Activated effector memory CD4-positive, alpha-beta T cell treated with anti-CD3 and anti-CD28 coated beads, Interleukin-2, amount 50 U/mL, for 16 hours (primary cell): ENCODE measurements at regions not wholly inside any gene's neighbourhood (a gene's known extent, or its start where the extent isn't known, plus 50 kb on each side); places are given as distances from the start of the nearest gene placed in this dataset.

ENCODE experiments used
- DNase-seq: peaks from one replicate; pipeline ENCODE4 v3.0.0-alpha.2; 2020

- no peak for DNase-seq
Measured at GRCh38 chr13:108439556-108439955, 170.0 kb downstream of the TNFSF13B start.

- no peak for DNase-seq
Measured at GRCh38 chr13:108444448-108444847, 174.9 kb downstream of the TNFSF13B start.

GRCh38 chr13:108448891-108449290 lies 179.4 kb downstream of the TNFSF13B start:
- no peak for DNase-seq

GRCh38 chr13:108451121-108451520 lies 178.3 kb upstream of the MYO16 start:
- no peak for DNase-seq

- no peak for DNase-seq
Measured at GRCh38 chr13:108455320-108455719, 174.1 kb upstream of the MYO16 start.

- DNase-seq = no peak
Measured at GRCh38 chr13:108460043-108460442, 169.4 kb upstream of the MYO16 start.

- DNase-seq = no peak
Measured at GRCh38 chr13:108460746-108461145, 168.7 kb upstream of the MYO16 start.

- no peak for DNase-seq
Measured at GRCh38 chr13:108463340-108463739, 166.1 kb upstream of the MYO16 start.

GRCh38 chr13:108470921-108471320 lies 158.5 kb upstream of the MYO16 start:
- no peak for DNase-seq

- DNase-seq = no peak
Measured at GRCh38 chr13:108475181-108475580, 154.2 kb upstream of the MYO16 start.

- no peak for DNase-seq
Measured at GRCh38 chr13:108477376-108477775, 152.0 kb upstream of the MYO16 start.

GRCh38 chr13:108478179-108478578 lies 151.2 kb upstream of the MYO16 start:
- no peak for DNase-seq

GRCh38 chr13:108483981-108484380 lies 145.4 kb upstream of the MYO16 start:
- DNase-seq = no peak

GRCh38 chr13:108486096-108486495 lies 143.3 kb upstream of the MYO16 start:
- DNase-seq = no peak

GRCh38 chr13:108494991-108495645 lies 134.3 kb upstream of the MYO16 start:
- DNase-seq = no peak

- no peak for DNase-seq
Measured at GRCh38 chr13:108495646-108496361, 133.6 kb upstream of the MYO16 start.

GRCh38 chr13:108496362-108497210 lies 132.8 kb upstream of the MYO16 start:
- no peak for DNase-seq

GRCh38 chr13:108500711-108501110 lies 128.7 kb upstream of the MYO16 start:
- no peak for DNase-seq

- no peak for DNase-seq
Measured at GRCh38 chr13:108508263-108508662, 121.1 kb upstream of the MYO16 start.

- DNase-seq = no peak
Measured at GRCh38 chr13:108525827-108526226, 103.6 kb upstream of the MYO16 start.

- DNase-seq = no peak
Measured at GRCh38 chr13:108526286-108526685, 103.1 kb upstream of the MYO16 start.

- DNase-seq = no peak
Measured at GRCh38 chr13:108527844-108528243, 101.6 kb upstream of the MYO16 start.

- no peak for DNase-seq
Measured at GRCh38 chr13:108528303-108528702, 101.1 kb upstream of the MYO16 start.

GRCh38 chr13:108533842-108534241 lies 95.6 kb upstream of the MYO16 start:
- DNase-seq = no peak
